ENCODE measurements at regions not wholly inside any gene's neighbourhood (a gene's known extent, or its start where the extent isn't known, plus 50 kb on each side); places are given as distances from the start of the nearest gene placed in this dataset.
"Not testable (repeated sequence)": the region's sequence is repeated elsewhere in the genome, so short reads cannot be mapped to it uniquely, and the experiment has no call there.

DNA sequence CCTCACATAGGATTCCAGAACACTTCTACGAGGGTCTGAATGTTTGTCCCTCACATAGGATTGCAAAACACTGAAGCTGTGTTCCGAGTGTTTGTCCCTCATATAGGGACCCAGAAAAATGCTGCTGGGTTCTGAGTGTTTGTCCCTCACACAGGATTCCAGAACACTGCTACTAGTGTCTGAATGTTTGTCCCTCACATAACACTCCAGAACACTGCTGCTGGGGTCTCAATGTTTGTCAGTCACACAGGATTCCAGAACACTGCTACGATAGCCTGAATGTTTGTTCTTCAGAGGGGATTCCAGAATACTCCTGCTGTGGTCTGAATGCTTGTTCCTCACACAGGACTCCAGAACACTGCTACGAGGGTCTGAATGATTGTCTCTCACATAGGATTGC, 218.7 kb downstream of the FOXD4L6 start:
- TF ChIP-seq CTCF (IDR thresholded peaks at IDR 0.05; ENCODE audit: insufficient read depth, low read length, poor library complexity, severe bottlenecking), result no peak
- no peak for DNase-seq (ENCODE audit: extremely low read depth, insufficient read length)

GRCh38 chr9:40909111-40909510, 219.4 kb downstream of the FOXD4L6 start:
- not testable (repeated sequence) for H3K27me3 ChIP-seq (replicated peaks; ENCODE audit: control insufficient read depth, insufficient read depth, low read length); DNase-seq (ENCODE audit: extremely low read depth, insufficient read length); H3K36me3 ChIP-seq (ENCODE audit: control insufficient read depth, insufficient read depth, low read length); H3K4me3 ChIP-seq (replicated peaks; ENCODE audit: low read depth, low read length)

More for the DNA sequence above, 218.7 kb downstream of the FOXD4L6 start:
- no peaks in the 10 kb centered on the region for H3K27me3 ChIP-seq (replicated peaks; ENCODE audit: control insufficient read depth, insufficient read depth, low read length)
- no peak overlapping the region for H3K4me3 ChIP-seq (replicated peaks; ENCODE audit: low read depth, low read length)
- H3K36me3 ChIP-seq (ENCODE audit: control insufficient read depth, insufficient read depth, low read length), result no peaks in the 10 kb centered on the region

DNA sequence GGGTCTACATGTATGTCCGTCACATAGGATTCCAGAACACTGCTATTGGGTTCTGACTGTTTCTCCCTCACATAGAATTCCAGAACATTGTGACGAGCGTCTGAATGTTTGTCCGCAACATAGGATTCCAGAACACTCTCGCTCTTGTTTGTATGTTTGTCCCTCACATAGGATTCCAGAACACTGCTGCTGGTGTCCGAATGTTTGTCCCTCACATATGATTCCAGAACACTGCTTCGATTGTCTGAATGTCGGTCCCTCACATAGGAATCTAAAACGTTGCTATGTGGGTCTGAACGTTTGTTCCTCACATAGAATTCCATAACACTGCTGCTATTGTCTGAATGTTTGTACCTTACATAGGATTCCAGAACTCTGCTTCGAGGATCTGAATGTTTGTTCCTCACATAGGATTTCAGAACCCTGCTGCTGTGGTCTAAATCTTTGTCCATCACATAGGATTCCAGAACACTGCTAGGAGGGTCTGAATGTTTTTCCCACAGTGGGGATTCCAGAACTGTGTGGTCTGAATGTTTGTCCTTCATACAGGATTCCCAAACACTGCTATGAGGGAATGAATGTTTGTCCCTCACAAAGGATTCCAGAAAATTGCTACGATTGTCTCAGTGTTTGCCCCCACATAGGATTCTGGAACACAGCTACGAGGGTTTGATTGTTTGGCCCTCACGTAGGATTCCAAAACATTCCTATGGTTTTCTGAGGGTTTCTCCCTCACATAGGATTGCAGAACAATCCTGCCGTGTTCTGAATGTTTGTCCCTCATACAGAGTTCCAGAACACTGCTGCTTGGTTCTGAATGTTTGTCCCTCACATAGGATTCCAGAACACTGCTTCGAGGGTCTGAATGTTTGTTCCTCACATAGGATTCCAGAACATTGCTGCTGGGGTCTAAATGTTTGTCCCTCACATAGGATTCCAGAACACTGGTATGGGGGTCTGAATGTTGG, 220.5 kb downstream of the FOXD4L6 start:
- H3K4me3 ChIP-seq (replicated peaks; ENCODE audit: low read depth, low read length), result no peak overlapping the region
- TF ChIP-seq CTCF (IDR thresholded peaks at IDR 0.05; ENCODE audit: insufficient read depth, low read length, poor library complexity, severe bottlenecking), result no peak
- H3K36me3 ChIP-seq (ENCODE audit: control insufficient read depth, insufficient read depth, low read length), result no peaks in the 10 kb centered on the region
- no peak for DNase-seq (ENCODE audit: extremely low read depth, insufficient read length)
- H3K27me3 ChIP-seq (replicated peaks; ENCODE audit: control insufficient read depth, insufficient read depth, low read length), result no peaks in the 10 kb centered on the region

DNA sequence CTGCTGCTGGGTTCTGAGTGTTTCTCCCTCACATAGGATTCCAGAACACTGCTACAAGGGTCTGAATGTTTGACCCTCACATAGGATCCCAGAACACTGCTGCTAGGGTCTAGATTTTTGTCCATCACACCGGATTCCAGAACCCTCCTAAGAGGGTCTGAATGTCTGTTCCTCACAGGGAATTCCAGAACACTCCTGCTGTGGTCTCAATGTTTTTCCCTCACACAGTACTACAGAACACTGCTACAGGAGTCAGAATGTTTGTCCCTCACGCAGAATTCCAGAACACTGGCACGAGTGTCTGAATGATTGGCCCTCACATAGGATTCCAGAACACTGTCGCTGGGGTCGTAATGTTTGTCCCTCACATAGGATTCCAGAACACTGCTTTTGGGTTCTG, 221.6 kb downstream of the FOXD4L6 start:
- H3K27me3 ChIP-seq (replicated peaks; ENCODE audit: control insufficient read depth, insufficient read depth, low read length); H3K4me3 ChIP-seq (replicated peaks; ENCODE audit: low read depth, low read length); H3K36me3 ChIP-seq (ENCODE audit: control insufficient read depth, insufficient read depth, low read length): not testable (repeated sequence)

DNA sequence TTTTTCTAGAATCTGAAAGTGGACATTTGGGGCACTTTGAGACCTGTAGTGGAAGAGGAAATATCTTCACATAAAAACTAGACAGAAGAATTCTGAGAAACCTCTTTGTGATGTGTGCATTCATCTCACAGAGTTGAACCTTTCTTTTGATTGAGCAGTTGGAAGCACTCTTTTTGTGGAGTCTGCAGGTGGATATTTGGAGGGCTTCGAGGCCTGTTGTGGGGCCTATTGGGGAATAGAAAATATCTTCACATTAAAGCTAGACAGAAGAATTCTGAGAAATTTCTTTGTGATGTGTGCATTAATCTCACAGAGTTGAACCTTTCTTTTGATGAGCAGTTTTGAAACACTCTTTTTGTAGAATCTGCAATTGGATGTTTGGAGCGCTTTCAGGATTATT, 236.2 kb downstream of the FOXD4L6 start:
- not testable (repeated sequence) for H3K4me3 ChIP-seq (replicated peaks; ENCODE audit: low read depth, low read length); DNase-seq (ENCODE audit: extremely low read depth, insufficient read length); H3K36me3 ChIP-seq (ENCODE audit: control insufficient read depth, insufficient read depth, low read length); H3K27me3 ChIP-seq (replicated peaks; ENCODE audit: control insufficient read depth, insufficient read depth, low read length)

More for the DNA sequence above, 221.6 kb downstream of the FOXD4L6 start:
- DNase-seq (ENCODE audit: extremely low read depth, insufficient read length), result not testable (repeated sequence)

DNA sequence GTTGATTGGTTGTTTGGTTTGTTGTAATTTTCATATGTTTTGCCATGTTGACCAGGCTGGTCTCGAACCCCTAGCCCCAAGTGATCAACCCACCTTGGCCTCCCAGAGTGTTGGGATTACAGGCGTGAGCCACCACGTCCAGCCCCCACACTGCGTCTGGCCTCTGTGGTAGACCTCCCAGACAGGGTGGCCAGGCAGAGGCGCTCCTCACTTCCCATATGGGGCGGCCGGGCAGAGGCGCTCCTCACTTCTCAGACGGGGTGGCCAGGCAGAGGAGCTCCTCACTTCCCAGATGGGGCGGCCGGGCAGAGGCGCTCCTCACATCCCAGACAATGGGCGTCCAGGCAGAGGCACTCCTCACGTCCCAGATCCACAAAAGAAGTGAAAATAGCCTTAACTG, 242.6 kb downstream of the FOXD4L6 start:
- not testable (repeated sequence) for DNase-seq (ENCODE audit: extremely low read depth, insufficient read length); H3K4me3 ChIP-seq (replicated peaks; ENCODE audit: low read depth, low read length); H3K27me3 ChIP-seq (replicated peaks; ENCODE audit: control insufficient read depth, insufficient read depth, low read length); H3K36me3 ChIP-seq (ENCODE audit: control insufficient read depth, insufficient read depth, low read length)

DNA sequence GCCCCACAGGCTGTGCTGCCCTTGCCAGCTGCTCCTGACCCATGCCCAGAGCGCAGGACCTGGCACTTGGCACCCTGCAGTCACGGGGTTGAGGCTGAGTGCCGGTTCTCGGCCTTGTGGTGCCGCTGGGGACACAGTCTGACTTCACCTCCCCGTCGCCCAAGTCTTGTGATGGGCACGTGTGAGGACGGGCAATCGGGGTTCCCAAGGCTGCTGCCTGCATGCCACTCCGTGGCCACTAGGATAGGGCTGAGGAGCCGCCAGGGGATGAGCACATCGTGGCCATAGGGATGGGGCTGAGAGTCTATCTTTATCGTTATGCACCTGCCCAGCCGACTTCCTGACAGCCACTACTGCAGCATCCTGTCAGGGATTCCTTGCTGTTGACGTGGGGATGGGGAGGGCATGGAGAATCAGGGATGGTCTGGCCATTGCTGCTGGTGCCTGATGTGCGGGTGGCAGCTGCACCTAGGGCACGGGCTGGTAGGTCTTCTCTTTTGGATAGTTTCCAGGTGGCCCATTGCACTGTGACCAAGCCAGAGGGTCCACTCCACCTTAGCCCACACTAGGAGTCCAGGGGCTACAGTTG, 243.5 kb downstream of the FOXD4L6 start:
- not testable (repeated sequence) for H3K36me3 ChIP-seq (ENCODE audit: control insufficient read depth, insufficient read depth, low read length); H3K4me3 ChIP-seq (replicated peaks; ENCODE audit: low read depth, low read length); H3K27me3 ChIP-seq (replicated peaks; ENCODE audit: control insufficient read depth, insufficient read depth, low read length)
- peak; percentile 3 for DNase-seq (ENCODE audit: extremely low read depth, insufficient read length)

GRCh38 chr9:40884072-40884901, 244.2 kb downstream of the FOXD4L6 start:
- no peak overlapping the region for H3K4me3 ChIP-seq (replicated peaks; ENCODE audit: low read depth, low read length)
- TF ChIP-seq CTCF (IDR thresholded peaks at IDR 0.05; ENCODE audit: insufficient read depth, low read length, poor library complexity, severe bottlenecking), result no peak
- DNase-seq (ENCODE audit: extremely low read depth, insufficient read length), result peak; percentile 4
- no peaks in the 10 kb centered on the region for H3K27me3 ChIP-seq (replicated peaks; ENCODE audit: control insufficient read depth, insufficient read depth, low read length)
- no peaks in the 10 kb centered on the region for H3K36me3 ChIP-seq (ENCODE audit: control insufficient read depth, insufficient read depth, low read length)

- H3K27me3 ChIP-seq (replicated peaks; ENCODE audit: control insufficient read depth, insufficient read depth, low read length); H3K36me3 ChIP-seq (ENCODE audit: control insufficient read depth, insufficient read depth, low read length); DNase-seq (ENCODE audit: extremely low read depth, insufficient read length); H3K4me3 ChIP-seq (replicated peaks; ENCODE audit: low read depth, low read length): not testable (repeated sequence)
Observed at GRCh38 chr9:40883423-40884071, 244.9 kb downstream of the FOXD4L6 start.

DNA sequence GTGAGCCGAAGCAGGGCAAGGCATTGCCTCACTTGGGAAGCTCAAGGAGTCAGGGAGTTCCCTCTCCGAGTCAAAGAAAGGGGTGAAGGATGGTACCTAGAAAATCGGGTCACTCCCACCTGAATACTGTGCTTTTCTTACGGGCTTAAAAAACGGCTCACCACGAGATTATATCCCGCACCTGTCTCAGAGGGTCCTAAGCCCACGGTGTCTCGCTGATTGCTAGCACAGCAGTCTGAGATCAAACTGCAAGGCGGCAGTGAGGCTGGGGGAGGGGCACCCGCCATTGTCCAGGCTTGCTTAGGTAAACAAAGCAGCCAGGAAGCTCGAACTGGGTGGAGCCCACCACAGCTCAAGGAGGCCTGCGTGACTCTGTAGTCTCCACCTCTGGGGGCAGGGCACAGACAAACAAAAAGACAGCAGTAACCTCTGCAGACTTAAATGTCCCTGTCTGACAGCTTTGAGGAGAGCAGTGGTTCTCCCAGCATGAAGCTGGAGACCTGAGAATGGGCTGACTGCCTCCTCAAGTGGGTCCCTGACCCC, 254.7 kb downstream of the FOXD4L6 start:
- not testable (repeated sequence) for DNase-seq (ENCODE audit: extremely low read depth, insufficient read length); H3K36me3 ChIP-seq (ENCODE audit: control insufficient read depth, insufficient read depth, low read length)

More for the DNA sequence above, 254.7 kb downstream of the FOXD4L6 start:
- H3K27me3 ChIP-seq (replicated peaks; ENCODE audit: control insufficient read depth, insufficient read depth, low read length); H3K4me3 ChIP-seq (replicated peaks; ENCODE audit: low read depth, low read length): not testable (repeated sequence)
